ENCODE measurements at regions not wholly inside any gene's neighbourhood (a gene's known extent, or its start where the extent isn't known, plus 50 kb on each side); places are given as distances from the start of the nearest gene placed in this dataset.

- DNase-seq (ENCODE audit: low read depth in 2 of 2) = no peak
Measured at GRCh38 chr13:100855151-100855550, 180.6 kb upstream of the TMTC4 start.

GRCh38 chr13:100854006-100854405 is 179.4 kb upstream of the TMTC4 start:
- no peak for DNase-seq (ENCODE audit: low read depth in 2 of 2)

- no peak for DNase-seq (ENCODE audit: low read depth in 2 of 2)
Measured at GRCh38 chr13:100853434-100853833, 178.8 kb upstream of the TMTC4 start.

- DNase-seq (ENCODE audit: low read depth in 2 of 2) = no peak
Measured at GRCh38 chr13:100852146-100852545, 177.6 kb upstream of the TMTC4 start.

- no peak for DNase-seq (ENCODE audit: low read depth in 2 of 2)
Measured at GRCh38 chr13:100848304-100848703, 173.7 kb upstream of the TMTC4 start.

- DNase-seq (ENCODE audit: low read depth in 2 of 2) = no peak
Measured at GRCh38 chr13:100845128-100845757, 170.6 kb upstream of the TMTC4 start.

- DNase-seq (ENCODE audit: low read depth in 2 of 2) = no peak
Measured at GRCh38 chr13:100842136-100842535, 167.5 kb upstream of the TMTC4 start.

GRCh38 chr13:100838387-100838786 is 163.8 kb upstream of the TMTC4 start:
- no peak for DNase-seq (ENCODE audit: low read depth in 2 of 2)

- no peak for DNase-seq (ENCODE audit: low read depth in 2 of 2)
Measured at GRCh38 chr13:100837631-100838030, 163.0 kb upstream of the TMTC4 start.

GRCh38 chr13:100836711-100837110 is 162.1 kb upstream of the TMTC4 start:
- DNase-seq (ENCODE audit: low read depth in 2 of 2) = no peak

- DNase-seq (ENCODE audit: low read depth in 2 of 2) = no peak
Measured at GRCh38 chr13:100835695-100836094, 161.1 kb upstream of the TMTC4 start.

GRCh38 chr13:100833427-100833826 is 158.8 kb upstream of the TMTC4 start:
- DNase-seq (ENCODE audit: low read depth in 2 of 2) = no peak

- DNase-seq (ENCODE audit: low read depth in 2 of 2) = no peak
Measured at GRCh38 chr13:100828226-100828625, 153.6 kb upstream of the TMTC4 start.

- DNase-seq (ENCODE audit: low read depth in 2 of 2) = no peak
Measured at GRCh38 chr13:100827489-100828176, 153.0 kb upstream of the TMTC4 start.

- DNase-seq (ENCODE audit: low read depth in 2 of 2) = no peak
Measured at GRCh38 chr13:100826441-100826840, 151.8 kb upstream of the TMTC4 start.

- DNase-seq (ENCODE audit: low read depth in 2 of 2) = peak; percentile 17 to 18
Measured at GRCh38 chr13:100825557-100825956, 151.0 kb upstream of the TMTC4 start.

GRCh38 chr13:100824366-100824765 is 149.8 kb upstream of the TMTC4 start:
- no peak for DNase-seq (ENCODE audit: low read depth in 2 of 2)

- DNase-seq (ENCODE audit: low read depth in 2 of 2) = no peak
Measured at GRCh38 chr13:100823448-100823847, 148.9 kb upstream of the TMTC4 start.

GRCh38 chr13:100822871-100823443 is 148.4 kb upstream of the TMTC4 start:
- no peak for DNase-seq (ENCODE audit: low read depth in 2 of 2)

GRCh38 chr13:100818711-100819110 is 144.1 kb upstream of the TMTC4 start:
- no peak for DNase-seq (ENCODE audit: low read depth in 2 of 2)

GRCh38 chr13:100817928-100818327 is 143.3 kb upstream of the TMTC4 start:
- no peak for DNase-seq (ENCODE audit: low read depth in 2 of 2)

- DNase-seq (ENCODE audit: low read depth in 2 of 2) = no peak
Measured at GRCh38 chr13:100815476-100816046, 141.0 kb upstream of the TMTC4 start.

Data from fibroblast of skin of left quadriceps (primary cell).